ENCODE measurements at regions not wholly inside any gene's neighbourhood (a gene's known extent, or its start where the extent isn't known, plus 50 kb on each side); places are given as distances from the start of the nearest gene placed in this dataset.

DNA sequence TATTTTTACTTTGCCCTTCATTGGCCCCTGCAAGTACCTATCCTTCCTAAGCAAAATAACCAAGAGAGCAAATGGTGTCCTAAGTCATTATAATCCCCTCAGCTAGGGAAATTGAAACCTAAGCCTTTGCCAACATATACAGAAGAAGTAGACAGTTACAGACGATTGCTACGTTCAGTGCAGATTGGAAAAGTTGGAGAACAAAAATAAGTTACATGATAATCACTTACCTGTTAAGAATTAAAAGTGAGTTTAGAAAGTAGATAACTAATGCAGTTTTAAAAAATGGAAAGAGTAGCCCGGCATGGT, 244.8 kb downstream of the MPDZ start:
- FAIRE-seq: no peak
- H3K4me1 ChIP-seq: peaks cover 7% of the 10 kb centered on the region; the same call in 1 of the 3 replicates
- TF ChIP-seq ZFP36 (IDR thresholded peaks at IDR 0.05; ENCODE audit: borderline replicate concordance, partially characterized antibody) (no peak), NPAS2 (CRISPR knock-in tag; IDR thresholded peaks at IDR 0.05; ENCODE audit: borderline replicate concordance) (no peak), ZSCAN20 (CRISPR knock-in tag; IDR thresholded peaks at IDR 0.05) (no peak), SREBF2 (IDR thresholded peaks at IDR 0.05) (no peak), FOSB (CRISPR knock-in tag; IDR thresholded peaks at IDR 0.05) (no peak), NR3C1 (IDR thresholded peaks at IDR 0.05) (no peak), EP300 (IDR thresholded peaks at IDR 0.05) (no peak), FOSL2 (IDR thresholded peaks at IDR 0.05) (no peak), FOSL2 (CRISPR knock-in tag; IDR thresholded peaks at IDR 0.05) (no peak), RAD21 (conservative IDR thresholded peaks at IDR 0.05 in 1 of 2, IDR thresholded peaks at IDR 0.05 in 1 of 2) (no peak), BHLHE40 (IDR thresholded peaks at IDR 0.05; ENCODE audit: low read depth, low read length) (no peak), ESRRA (IDR thresholded peaks at IDR 0.05; ENCODE audit: borderline replicate concordance, low read length) (no peak), MAZ (IDR thresholded peaks at IDR 0.05; ENCODE audit: borderline replicate concordance, low read depth, low read length) (no peak), CHD2 (IDR thresholded peaks at IDR 0.05; ENCODE audit: low read length, partially characterized antibody) (no peak)
- TF ChIP-seq, protein P1, sequence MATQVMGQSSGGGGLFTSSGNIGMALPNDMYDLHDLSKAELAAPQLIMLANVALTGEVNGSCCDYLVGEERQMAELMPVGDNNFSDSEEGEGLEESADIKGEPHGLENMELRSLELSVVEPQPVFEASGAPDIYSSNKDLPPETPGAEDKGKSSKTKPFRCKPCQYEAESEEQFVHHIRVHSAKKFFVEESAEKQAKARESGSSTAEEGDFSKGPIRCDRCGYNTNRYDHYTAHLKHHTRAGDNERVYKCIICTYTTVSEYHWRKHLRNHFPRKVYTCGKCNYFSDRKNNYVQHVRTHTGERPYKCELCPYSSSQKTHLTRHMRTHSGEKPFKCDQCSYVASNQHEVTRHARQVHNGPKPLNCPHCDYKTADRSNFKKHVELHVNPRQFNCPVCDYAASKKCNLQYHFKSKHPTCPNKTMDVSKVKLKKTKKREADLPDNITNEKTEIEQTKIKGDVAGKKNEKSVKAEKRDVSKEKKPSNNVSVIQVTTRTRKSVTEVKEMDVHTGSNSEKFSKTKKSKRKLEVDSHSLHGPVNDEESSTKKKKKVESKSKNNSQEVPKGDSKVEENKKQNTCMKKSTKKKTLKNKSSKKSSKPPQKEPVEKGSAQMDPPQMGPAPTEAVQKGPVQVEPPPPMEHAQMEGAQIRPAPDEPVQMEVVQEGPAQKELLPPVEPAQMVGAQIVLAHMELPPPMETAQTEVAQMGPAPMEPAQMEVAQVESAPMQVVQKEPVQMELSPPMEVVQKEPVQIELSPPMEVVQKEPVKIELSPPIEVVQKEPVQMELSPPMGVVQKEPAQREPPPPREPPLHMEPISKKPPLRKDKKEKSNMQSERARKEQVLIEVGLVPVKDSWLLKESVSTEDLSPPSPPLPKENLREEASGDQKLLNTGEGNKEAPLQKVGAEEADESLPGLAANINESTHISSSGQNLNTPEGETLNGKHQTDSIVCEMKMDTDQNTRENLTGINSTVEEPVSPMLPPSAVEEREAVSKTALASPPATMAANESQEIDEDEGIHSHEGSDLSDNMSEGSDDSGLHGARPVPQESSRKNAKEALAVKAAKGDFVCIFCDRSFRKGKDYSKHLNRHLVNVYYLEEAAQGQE (IDR thresholded peaks at IDR 0.05): no peak
- TF ChIP-seq, protein P2, sequence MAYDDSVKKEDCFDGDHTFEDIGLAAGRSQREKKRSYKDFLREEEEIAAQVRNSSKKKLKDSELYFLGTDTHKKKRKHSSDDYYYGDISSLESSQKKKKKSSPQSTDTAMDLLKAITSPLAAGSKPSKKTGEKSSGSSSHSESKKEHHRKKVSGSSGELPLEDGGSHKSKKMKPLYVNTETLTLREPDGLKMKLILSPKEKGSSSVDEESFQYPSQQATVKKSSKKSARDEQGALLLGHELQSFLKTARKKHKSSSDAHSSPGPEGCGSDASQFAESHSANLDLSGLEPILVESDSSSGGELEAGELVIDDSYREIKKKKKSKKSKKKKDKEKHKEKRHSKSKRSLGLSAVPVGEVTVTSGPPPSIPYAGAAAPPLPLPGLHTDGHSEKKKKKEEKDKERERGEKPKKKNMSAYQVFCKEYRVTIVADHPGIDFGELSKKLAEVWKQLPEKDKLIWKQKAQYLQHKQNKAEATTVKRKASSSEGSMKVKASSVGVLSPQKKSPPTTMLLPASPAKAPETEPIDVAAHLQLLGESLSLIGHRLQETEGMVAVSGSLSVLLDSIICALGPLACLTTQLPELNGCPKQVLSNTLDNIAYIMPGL (CRISPR knock-in tag; IDR thresholded peaks at IDR 0.05; ENCODE audit: borderline replicate concordance): no peak
- ATAC-seq: peak in 1 of 2 experiments; percentile 41; a peak in 3 of 6 replicates
- DNase-seq (ENCODE audit: low read depth in 1 of 2, low spot score in 1 of 2): no peak
- H3K9me3 ChIP-seq: no peaks in the 10 kb centered on the region
- 36% methylated on average over 3 of the region's 3 CpGs for WGBS (ENCODE audit: missing lambda C conversion rate)
- ChIA-PET CTCF (interaction anchor here (0.6 to 4.6 kb wide), 36 partner anchors 9 to 1736 kb away, joined by 3 to 40 read pairs (median 4); no protein-coding TSS in a partner anchor), POLR2A (interaction anchor here (0.6 kb wide), 1 partner anchor 1096 kb away, joined by 3 read pairs; no protein-coding TSS in a partner anchor)
- H3K4me2 ChIP-seq: peak overlapping the region; percentile 78
- H3K27ac ChIP-seq: peak overlapping the region in 1 of 2 experiments; percentile 24; a peak in 1 of 6 replicates
- H3K4me3 ChIP-seq: peak overlapping the region; percentile 21; the same call in 1 of the 3 replicates

DNA sequence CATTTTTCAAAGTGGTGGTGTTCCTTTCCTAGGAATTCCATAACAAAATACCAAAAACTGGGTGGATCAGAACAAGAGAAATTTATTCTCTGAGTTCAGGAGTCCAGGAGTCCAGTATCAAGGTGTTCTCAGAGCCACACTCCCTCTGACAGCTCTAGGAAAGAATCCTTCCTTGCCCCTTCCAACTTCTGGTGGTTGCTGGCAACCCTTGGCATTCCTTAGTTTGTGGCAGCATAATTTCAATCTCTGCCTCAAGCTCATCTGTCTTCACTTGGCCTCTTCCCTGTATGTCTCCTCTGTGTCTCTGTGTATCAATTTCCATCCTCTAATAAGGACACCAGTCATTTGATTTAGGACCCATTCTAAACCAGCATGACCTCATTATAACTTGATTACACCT, 243.7 kb downstream of the MPDZ start:
- DNase-seq (ENCODE audit: low read depth in 1 of 2, low spot score in 1 of 2): no peak
- peaks cover 7% of the 10 kb centered on the region; the same call in 1 of the 3 replicates for H3K4me1 ChIP-seq
- no peak overlapping the region for H3K4me3 ChIP-seq
- no peak overlapping the region for H3K27ac ChIP-seq
- no peak for ATAC-seq
- no peak for FAIRE-seq
- CTCF ChIA-PET: interaction anchor here (1.0 to 1.9 kb wide), 3 partner anchors 14 to 333 kb away, joined by 3 to 4 read pairs (median 3); no protein-coding TSS in a partner anchor
- TF ChIP-seq, protein P3, sequence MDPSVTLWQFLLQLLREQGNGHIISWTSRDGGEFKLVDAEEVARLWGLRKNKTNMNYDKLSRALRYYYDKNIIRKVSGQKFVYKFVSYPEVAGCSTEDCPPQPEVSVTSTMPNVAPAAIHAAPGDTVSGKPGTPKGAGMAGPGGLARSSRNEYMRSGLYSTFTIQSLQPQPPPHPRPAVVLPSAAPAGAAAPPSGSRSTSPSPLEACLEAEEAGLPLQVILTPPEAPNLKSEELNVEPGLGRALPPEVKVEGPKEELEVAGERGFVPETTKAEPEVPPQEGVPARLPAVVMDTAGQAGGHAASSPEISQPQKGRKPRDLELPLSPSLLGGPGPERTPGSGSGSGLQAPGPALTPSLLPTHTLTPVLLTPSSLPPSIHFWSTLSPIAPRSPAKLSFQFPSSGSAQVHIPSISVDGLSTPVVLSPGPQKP (IDR thresholded peaks at IDR 0.05; ENCODE audit: low read depth, low read length): no peak
- TF ChIP-seq MYC (IDR thresholded peaks at IDR 0.05; ENCODE audit: borderline replicate concordance, low read length): no peak
- TF ChIP-seq, protein P1 (IDR thresholded peaks at IDR 0.05): no peak
- TF ChIP-seq, protein P4, sequence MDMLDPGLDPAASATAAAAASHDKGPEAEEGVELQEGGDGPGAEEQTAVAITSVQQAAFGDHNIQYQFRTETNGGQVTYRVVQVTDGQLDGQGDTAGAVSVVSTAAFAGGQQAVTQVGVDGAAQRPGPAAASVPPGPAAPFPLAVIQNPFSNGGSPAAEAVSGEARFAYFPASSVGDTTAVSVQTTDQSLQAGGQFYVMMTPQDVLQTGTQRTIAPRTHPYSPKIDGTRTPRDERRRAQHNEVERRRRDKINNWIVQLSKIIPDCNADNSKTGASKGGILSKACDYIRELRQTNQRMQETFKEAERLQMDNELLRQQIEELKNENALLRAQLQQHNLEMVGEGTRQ (IDR thresholded peaks at IDR 0.05): no peak
- TF ChIP-seq, protein P5, sequence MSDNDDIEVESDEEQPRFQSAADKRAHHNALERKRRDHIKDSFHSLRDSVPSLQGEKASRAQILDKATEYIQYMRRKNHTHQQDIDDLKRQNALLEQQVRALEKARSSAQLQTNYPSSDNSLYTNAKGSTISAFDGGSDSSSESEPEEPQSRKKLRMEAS (IDR thresholded peaks at IDR 0.05): no peak
- no peak for TF ChIP-seq FOSL2 (IDR thresholded peaks at IDR 0.05)
- no peak for TF ChIP-seq FOSL2 (CRISPR knock-in tag; IDR thresholded peaks at IDR 0.05)
- TF ChIP-seq TP53 (CRISPR knock-in tag; IDR thresholded peaks at IDR 0.05): no peak
- TF ChIP-seq ZC3H11A (IDR thresholded peaks at IDR 0.05): no peak
- no peak for TF ChIP-seq CHD4 (IDR thresholded peaks at IDR 0.05; ENCODE audit: borderline replicate concordance)
- no peak for TF ChIP-seq KDM1A (IDR thresholded peaks at IDR 0.05; ENCODE audit: low read depth)
- TF ChIP-seq CBX2 (IDR thresholded peaks at IDR 0.05; ENCODE audit: borderline replicate concordance, low read depth): no peak
- H3K9me3 ChIP-seq: no peaks in the 10 kb centered on the region
- H3K4me2 ChIP-seq: no peak overlapping the region
- POLR2A ChIA-PET: interaction anchor here (0.6 kb wide), 1 partner anchor 1290 kb away, joined by 5 read pairs; no protein-coding TSS in a partner anchor

Data from A549 (cell line).